Stimulated activated CD4-positive, alpha-beta T cell treated with anti-CD3 and anti-CD28 coated beads, Interleukin-4, amount 100 ng/mL, for 1 hour (primary cell): ENCODE measurements at regions not wholly inside any gene's neighbourhood (a gene's known extent, or its start where the extent isn't known, plus 50 kb on each side); places are given as distances from the start of the nearest gene placed in this dataset.
"Not testable (repeated sequence)": the region's sequence is repeated elsewhere in the genome, so short reads cannot be mapped to it uniquely, and the experiment has no call there.

Source experiments
- DNase-seq: peaks from one replicate; pipeline ENCODE4 v3.0.0-alpha.2; 2020

- no peak for DNase-seq
These were observed 51.8 kb upstream of the PMAIP1 start for GRCh38 chr18:59848002-59848401.

DNA sequence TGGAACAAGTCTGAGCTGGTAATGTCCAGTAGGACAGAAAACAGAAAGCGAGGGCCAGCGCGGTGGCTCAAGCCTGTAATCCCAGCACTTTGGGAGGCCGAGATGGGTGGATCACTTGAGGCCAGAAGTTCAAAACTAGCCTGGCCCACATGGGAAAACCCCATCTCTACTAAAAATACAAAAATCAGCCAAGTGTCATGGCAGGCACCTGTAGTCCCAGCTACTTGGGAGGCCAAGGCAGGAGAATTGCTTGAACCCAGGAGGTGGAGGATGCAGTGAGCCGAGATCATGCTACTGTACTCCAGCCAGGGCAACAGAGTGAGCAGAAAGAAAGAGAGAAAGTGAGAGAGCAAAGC, 52.3 kb upstream of the PMAIP1 start:
- not testable (repeated sequence) for DNase-seq

GRCh38 chr18:59846814-59847490, 52.8 kb upstream of the PMAIP1 start:
- DNase-seq = peak; percentile 31

- DNase-seq = no peak
These were observed 56.8 kb upstream of the PMAIP1 start for GRCh38 chr18:59842947-59843346.

DNA sequence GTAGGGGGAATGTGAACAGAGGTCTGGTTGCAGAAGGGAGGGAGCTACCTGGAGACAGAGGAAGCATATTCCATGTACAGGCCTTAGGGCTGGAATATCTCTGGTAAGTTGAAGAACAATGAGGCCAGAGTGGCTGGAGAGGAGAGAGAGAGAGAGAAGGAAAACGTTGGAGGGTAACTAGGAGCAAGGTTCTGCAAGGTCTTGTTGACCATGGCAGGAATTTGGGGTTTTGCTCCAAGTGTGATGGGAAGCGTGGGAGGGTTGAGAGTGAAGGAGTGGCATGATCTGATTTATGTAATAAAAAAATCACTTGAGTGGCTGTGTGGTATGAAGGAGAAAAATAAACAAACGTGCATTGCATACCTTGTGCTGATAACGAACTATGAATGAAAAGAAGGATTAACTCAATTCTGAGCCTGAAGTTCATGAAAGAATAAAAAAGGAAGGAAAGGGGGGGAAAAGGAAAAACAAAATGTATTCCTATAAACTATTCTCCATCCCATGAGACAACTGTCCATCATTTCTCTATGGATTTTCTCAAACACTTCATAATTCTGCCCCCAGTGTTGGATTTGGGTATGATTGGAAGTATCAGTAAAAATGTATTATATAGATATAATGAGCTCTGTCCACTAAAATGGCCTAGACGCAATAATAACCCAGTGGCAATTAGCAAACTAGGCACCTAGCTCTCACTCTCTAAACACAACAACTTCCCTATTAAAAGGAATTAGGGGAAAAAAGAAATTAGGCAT, 59.7 kb upstream of the PMAIP1 start:
- no peak for DNase-seq

DNA sequence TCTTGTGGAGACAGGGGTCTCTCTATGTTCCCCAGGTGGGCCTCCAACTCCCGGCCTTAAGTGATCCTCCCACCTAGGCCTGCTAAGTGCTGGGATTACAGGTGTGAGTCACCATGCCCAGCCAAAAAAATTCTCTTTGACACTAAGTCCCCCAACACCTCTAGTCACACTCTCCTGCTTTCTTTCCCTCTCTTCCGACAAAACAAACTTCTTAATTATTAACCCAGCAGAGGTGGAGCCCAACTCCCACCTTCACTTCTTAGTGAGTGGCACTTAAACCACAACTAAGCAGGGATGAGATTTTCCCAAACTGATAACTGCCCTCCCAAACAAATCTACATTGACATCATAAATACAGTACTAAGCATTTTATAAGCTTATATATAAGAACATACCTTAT, 60.5 kb upstream of the PMAIP1 start:
- no peak for DNase-seq

DNA sequence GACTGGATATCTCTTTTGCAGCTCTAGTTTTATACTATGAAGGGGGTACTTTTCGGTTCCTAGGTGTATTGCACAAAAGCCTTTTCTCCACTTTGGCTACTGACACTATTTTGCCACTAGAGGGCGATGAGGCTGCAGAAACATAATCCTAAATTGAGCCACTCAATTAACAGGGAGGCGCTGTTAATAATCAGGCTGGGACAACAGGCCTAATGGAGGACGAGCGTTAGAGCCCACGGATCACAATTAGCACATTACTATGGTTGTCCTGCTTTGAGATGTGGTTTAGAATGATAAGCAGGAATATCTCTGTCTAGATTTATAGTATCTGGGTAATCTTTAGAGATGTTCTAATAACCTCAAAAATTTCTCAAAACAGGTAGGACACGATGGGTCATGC, 62.2 kb upstream of the PMAIP1 start:
- peak; percentile 10 for DNase-seq

DNA sequence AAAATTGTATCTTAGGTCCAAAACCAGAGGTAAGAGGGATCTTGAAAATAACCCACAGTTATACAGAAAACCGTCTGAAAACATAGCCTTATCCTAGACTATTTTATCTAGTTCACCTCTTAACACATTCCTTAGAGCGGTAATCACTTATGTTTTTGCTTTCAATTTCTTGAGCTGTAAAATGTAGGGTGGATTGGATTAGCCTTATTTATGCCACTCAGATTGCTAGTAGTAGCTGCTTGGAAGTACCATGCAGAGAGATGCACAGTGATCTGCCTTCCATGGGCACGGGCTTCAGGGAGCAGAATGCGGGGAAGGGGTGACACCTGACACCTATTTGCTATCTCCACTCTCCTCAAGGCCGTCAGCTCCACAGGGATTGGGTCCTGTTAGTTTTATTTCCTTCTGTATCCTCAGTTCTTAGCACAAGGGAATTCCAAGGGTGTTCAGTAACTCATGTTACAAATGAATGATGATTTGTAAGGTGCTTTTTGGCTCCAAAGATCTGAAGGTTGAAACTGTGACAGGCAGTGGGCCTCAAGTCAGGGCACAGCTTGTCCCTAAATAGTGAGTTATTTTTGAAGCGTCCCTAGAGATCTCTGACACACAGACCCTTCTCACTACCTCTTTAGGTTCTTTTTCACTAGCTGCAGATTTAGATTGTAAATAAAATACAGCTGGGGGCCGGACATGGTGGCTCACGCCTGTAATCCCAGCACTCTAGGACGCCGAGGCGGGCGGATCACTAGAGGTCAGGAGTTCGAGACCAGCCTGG, 64.0 kb upstream of the PMAIP1 start:
- no peak for DNase-seq

DNA sequence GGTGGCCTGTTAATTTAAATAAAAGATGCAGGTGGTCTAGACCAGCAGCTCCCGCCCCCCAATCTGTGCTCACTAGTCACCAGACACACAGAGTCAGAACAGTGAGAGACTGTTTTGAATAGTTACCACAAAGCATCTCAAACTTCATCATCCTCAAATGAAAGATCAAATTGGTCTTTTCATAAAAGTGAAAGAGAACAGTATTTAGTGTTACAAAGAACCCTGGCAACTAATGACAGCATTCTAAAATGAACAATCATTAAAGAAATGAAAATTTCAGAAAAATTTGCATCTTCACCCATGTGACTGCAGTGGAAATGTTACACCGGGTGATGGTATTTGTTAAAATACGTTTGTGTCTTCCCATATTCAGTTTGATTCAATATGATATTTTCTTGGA, 65.5 kb upstream of the PMAIP1 start:
- DNase-seq = no peak

DNA sequence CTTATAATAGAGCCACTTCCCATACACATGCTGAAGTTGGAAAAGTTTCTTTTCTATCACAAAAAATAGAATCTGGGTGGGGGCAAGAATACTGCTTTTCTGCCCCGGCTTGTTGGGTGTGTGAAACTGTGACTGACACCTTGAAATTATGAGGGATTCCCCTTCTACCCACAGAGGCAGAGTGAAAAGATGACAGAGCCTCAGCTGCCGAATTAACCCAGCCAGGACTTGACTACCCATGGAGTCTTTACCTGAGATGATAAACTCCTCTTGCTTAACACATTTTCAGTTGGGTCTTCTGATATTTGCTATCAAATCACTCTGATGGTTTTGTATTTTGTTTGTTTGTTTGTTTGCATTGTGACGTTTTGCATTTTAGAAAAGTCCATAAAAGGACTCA, 66.0 kb upstream of the PMAIP1 start:
- DNase-seq = no peak

DNA sequence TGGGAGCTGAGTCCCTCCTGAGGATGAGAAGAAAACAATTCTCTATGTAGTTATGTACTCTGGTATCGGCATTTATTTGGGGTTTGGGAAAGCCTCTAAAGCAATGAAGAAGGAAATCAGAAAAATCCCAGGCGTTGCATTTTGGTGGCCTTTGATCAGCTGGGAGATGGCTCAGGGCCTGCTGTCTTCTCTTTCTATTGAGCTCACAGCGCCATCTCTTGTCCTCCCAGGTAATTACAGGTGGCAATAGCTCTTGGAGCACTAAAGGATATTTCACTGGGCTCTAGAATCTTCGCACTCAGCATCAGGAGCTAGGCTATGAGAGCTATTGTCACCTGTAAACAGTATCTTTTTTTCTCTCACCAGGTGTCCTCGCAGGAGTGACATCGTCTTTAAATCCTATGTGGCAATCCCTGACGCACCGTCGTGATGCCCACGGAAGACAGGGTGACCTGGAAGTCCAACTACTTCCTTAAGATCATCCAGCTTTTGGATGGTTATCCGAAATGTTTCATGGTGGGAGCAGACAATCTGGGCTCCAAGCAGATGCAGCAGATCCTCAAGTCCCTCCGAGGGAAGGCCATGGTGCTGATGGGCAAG, 76.1 kb upstream of the PMAIP1 start:
- peak; percentile 10 for DNase-seq

DNA sequence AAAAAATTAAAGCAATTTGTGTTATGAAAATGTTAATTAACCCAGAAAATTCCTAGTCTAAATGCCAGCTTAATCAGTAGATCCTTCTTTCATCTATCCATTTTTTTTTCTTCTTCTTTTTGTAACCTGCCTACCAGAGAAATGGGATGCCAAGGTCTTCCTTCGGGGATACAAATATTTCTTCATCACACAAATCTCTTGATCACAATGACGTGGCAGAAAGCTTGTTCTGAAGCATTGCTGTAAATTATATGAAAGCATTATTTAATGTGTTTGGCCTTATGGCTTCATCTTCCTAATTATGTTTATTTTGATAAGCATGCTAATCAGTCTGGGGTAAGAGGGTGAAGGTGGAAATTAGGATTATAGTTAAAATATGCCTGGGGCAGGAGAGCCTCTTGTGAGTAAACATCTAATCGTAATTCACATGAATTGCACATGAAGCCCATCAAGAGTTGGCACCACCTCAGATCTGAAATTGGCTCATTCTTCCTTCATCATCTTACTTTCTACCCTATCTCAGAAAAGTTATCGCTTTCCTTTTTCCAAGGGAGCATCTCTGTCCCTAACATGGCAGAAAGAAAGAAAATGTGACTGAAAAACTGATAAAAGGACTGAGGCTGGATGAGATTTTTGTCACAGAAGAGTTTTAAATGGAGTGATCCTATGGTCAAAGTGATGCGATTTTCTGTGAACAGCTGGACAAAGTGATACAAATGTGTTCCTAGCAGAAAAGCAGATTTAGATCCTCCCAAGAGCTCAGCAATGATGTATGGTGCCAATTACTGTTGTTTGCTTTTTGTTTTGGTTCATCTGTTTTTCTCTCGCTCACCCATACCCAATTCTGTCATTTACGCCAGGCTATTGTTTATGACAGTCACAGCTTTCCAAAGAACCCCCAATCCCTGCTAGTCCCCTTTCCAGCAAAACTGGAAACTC, 76.9 kb upstream of the PMAIP1 start:
- DNase-seq = no peak

DNA sequence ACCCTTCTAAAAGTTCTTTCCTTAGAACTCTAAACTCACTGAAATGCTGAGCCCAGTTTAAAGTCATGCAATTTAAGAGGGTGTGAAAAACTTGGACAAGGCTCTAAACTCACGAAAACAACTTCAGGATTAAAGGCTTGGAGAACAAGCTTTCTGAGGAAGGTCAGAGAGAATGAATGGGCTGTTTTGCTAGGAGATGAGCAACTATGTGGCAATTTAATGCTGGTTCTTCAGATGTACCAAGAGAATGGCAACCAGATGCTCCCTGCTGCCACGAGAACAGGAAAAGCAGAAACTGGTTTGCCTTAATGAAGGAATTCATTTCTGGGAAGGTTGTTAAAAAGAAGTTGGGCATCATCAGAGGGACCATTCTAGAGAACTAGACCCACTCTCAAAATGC, 77.8 kb upstream of the PMAIP1 start:
- no peak for DNase-seq

- DNase-seq = no peak
These were observed 79.1 kb upstream of the PMAIP1 start for GRCh38 chr18:59820663-59821062.

DNA sequence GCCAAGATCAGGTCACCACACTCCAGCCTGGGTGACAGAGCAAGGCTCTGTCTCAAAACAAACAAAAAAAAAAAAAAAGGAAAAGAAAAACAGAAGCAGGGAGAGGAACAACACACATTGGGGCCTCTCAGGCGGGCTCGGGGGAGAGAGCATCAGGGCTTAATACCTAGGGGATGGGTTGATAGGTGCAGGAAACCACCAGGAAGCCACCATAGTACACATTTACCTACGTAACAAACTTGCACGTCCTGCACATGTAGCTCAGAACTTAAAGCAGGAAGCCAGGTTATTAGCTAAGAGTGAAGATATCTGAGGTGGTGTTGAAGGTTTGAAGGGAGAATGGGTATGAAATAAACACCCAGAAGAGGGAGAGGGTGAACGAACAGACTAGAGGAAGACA, 81.0 kb upstream of the PMAIP1 start:
- DNase-seq = no peak

GRCh38 chr18:59814891-59815290, 84.9 kb upstream of the PMAIP1 start:
- no peak for DNase-seq

GRCh38 chr18:59813942-59814341, 85.9 kb upstream of the PMAIP1 start:
- DNase-seq = no peak

DNA sequence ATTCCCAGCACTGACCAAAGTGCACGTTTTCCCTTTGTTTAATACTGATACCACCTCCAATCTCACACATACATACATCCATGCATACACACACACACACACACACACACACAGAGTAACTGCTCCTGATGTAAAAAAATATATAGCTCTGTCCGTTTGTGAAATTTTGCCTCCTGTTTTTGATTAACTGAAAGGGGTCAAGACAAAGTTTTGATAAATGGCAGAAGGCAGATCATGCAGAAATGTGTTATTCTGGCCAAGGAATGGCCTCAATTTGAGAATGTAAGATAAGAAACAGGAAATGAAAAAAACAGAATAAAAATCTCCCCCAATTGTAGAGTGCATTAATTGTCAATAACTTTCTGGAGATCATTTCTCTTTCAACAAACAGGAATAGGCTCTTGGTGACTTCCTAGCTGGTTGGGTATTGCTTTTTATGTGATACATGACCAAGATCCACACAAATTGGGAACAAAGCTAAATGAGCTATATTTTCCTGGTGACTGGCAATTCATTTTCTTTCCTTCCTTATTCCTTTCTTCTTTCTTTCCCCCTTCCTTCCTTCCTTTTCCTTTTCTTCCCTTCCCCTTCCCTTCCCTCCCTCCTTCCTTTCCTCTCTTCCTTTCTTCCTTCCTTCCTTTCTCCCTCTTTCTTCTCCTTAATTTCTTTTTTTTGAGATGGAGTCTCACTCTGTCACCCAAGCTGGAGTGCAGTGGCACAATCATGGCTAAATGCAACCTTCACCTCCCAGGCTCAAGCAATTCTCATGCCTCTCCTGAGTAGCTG, 88.9 kb upstream of the PMAIP1 start:
- no peak for DNase-seq

DNA sequence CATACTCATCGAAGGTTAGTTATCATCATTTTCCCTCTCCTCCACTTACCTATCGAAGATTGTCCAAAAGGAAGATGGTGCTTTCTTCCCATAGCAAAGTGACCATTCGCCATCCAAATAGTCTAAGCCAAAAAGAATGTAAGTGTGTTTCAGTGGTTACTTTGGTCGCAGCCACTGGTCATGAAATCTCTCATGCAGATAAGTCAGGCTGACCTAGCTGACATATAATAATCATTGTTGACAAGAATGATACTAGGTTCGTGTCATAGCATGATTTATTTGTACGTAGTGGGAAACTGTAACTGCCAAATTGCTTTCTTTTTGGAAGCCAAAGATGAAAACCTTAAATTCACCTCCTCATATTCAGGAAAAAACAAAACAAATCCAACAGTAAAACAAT, 89.6 kb upstream of the PMAIP1 start:
- no peak for DNase-seq

DNA sequence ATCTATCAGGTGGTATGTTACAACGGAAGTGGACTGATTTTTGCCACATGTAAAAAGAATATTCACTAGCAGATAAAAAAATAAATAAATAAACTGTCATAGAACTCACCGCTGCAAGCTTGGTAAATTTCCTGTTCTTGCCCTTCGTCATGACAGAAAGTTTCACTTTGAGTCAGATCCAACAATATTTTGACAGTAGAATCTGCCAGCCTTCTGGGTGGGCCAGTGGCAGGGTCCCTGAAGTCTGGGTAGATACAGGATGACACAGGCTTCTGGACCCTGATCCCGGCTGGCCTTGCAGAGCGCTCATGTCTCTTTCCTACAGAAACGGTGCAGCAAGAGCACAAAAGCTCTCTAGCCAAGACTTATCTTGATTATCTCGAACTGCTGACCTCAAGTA, 97.8 kb upstream of the PMAIP1 start:
- DNase-seq = no peak

DNA sequence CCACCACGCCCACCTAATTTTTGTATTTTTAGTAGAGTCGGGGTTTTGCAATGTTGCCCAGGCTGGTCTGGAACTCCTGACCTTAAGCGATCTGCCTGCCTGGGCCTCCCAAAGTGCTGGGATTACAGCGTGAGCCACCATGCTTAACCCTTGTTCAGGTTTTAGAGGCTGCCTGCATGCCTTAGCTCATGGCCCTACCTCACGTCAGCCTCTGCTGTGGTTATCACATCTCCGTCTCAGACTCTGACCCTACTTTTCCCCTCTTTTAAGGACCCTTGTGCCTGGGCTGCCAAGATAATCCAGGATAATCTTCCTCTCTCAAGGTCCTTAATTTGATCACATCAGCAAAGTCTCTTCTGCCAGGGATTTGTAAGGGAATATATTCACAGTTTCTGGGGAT, 98.2 kb upstream of the PMAIP1 start:
- DNase-seq = no peak

DNA sequence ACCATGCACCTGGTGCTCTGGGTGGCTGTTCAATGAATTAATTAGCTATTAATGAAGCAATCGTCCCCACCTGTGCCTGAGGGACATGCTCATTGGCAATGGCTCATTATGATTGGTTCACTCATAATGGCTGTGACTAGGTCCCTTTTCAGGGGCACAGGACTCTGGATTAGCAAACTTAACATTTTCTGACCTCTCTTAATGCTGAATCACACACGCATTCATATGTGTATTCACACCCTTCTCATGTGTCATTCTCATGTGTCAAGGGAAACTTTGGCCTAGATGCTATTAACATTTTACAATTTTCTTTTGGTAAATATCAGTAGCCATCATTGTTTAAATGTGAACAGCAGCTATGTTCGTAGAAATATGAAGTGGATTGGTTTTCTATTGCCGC, 98.9 kb upstream of the PMAIP1 start:
- DNase-seq = no peak
